Kidney (tissue), 13 donors: ENCODE measurements at regions not wholly inside any gene's neighbourhood (a gene's known extent, or its start where the extent isn't known, plus 50 kb on each side); places are given as distances from the start of the nearest gene placed in this dataset.

Experiments
- DNase-seq, 5 donors: peaks; one replicate each; pipeline ENCODE4 v3.0.0-alpha.2; 2013 to 2020
- FAIRE-seq: peaks from 2 replicates; lab custom pipeline; 2012; peaks lifted over from hg19 to GRCh38; lab: Jason Lieb, UNC
- H3K27ac ChIP-seq, 2 donors: one replicate each; pipeline ENCODE4 v1.7.0; 2013; ENCODE audit warnings: low read depth in 2 of 2, low read length in 2 of 2, inconsistent platforms in 1 of 2
- H3K27me3 ChIP-seq: one replicate; pipeline ENCODE4 v1.7.1; 2013; ENCODE audit warnings: low read length, inconsistent platforms; ENCODE audit not compliant: control insufficient read depth, insufficient read depth
- H3K36me3 ChIP-seq, 3 donors: one replicate each; pipeline versions ENCODE4 v1.7.0 to v1.7.1; 2013; ENCODE audit warnings: low read length in 3 of 3, control low read depth in 1 of 3, inconsistent platforms in 1 of 3; ENCODE audit not compliant: insufficient read depth in 3 of 3, control insufficient read depth in 2 of 3
- H3K4me1 ChIP-seq, 3 donors: one replicate each; pipeline versions ENCODE4 v1.7.0 to v1.7.1; 2013; ENCODE audit warnings: low read length in 3 of 3, inconsistent platforms in 1 of 3, low read depth in 1 of 3; ENCODE audit not compliant: control insufficient read depth in 2 of 3, insufficient read depth in 2 of 3
- H3K4me3 ChIP-seq, 3 donors: one replicate each; pipeline versions ENCODE4 v1.7.0 to v1.8.1; 2013; ENCODE audit warnings: low read length in 3 of 3, control low read depth in 1 of 3, inconsistent platforms in 1 of 3
- H3K9ac ChIP-seq, 3 donors: one replicate each; pipeline versions ENCODE4 v1.7.0 to v1.7.1; 2013; ENCODE audit warnings: low read length in 3 of 3, control low read depth in 1 of 3, inconsistent platforms in 1 of 3
- H3K9me3 ChIP-seq, 3 donors: one replicate each; pipeline versions ENCODE4 v1.7.0 to v1.7.1; 2013; ENCODE audit warnings: low read length in 3 of 3, control low read depth in 1 of 3, inconsistent platforms in 1 of 3; ENCODE audit not compliant: control insufficient read depth in 2 of 3, insufficient read depth in 1 of 3
- CTCF ChIP-seq: IDR thresholded peaks from 3 replicates; pipeline ENCODE4 v1.5.1; 2012; ENCODE audit warnings: mild to moderate bottlenecking, moderate library complexity, borderline replicate concordance; ENCODE audit not compliant: insufficient read depth; ENCODE audit errors: extremely low read depth
- intact Hi-C: fragments of 100-400 bp; cut with DNase I; formaldehyde crosslinking; loops from one replicate; pipeline ENCODE4 v1.11.1; 2022
- donor health status: control.
- donor health status: control.
- donor health status: control.
- donor health status: control.
- donor health status: control.
- donor health status: DM: yes; HTN: yes; CAD: no.
- donor health status: Normal renal cell carcinoma (clear cell type).

DNA sequence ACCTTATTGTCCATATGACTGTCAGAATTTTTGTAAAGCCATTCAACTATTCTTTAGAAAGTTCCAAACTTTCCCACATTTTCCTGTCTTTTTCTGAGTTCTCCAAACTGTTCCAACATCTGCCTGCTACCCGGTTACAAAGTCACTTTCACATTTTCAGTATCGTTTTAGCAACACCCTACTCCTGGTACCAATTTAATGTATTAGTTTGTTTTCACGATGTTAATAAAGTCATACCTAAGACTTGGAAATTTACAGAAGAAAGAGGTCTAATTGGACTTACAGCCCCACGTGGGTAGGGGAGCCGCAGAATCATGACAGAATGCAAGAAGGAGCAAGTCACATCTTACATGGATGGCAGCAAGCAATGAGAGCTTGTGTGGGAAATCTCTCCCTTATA is 867.8 kb downstream of the AMY1C start:
- DNase-seq (no peak), FAIRE-seq (no peak)
- TF ChIP-seq CTCF, result no peak
- H3K4me1 ChIP-seq, result no peaks in the 10 kb centered on the region
- no peaks in the 10 kb centered on the region for H3K27me3 ChIP-seq
- intact Hi-C loops, result no loop called here
- no peak overlapping the region for H3K4me3 ChIP-seq
- H3K27ac ChIP-seq, result no peak overlapping the region
- no peaks in the 10 kb centered on the region for H3K36me3 ChIP-seq
- no peak overlapping the region for H3K9ac ChIP-seq
- peaks cover 0 to 7% (median 0%) of the 10 kb centered on the region in 3 donors for H3K9me3 ChIP-seq

- intact Hi-C loops, result no loop called here
- no peaks in the 10 kb centered on the region for H3K27me3 ChIP-seq
- no peak for TF ChIP-seq CTCF
- H3K36me3 ChIP-seq, result no peaks in the 10 kb centered on the region
- H3K4me1 ChIP-seq, result no peaks in the 10 kb centered on the region
- peaks cover 0 to 7% (median 0%) of the 10 kb centered on the region in 3 donors for H3K9me3 ChIP-seq
- DNase-seq (no peak), FAIRE-seq (no peak)
- no peak overlapping the region for H3K9ac ChIP-seq
- no peak overlapping the region for H3K4me3 ChIP-seq
- H3K27ac ChIP-seq, result no peak overlapping the region
Measured at GRCh38 chr1:104621221-104621620, 871.5 kb downstream of the AMY1C start.

GRCh38 chr1:104624538-104624937 is 874.8 kb downstream of the AMY1C start:
- Histone ChIP-seq H3K36me3 (no peaks in the 10 kb centered on the region), H3K27me3 (no peaks in the 10 kb centered on the region), H3K4me3 (no peak overlapping the region), H3K27ac (no peak overlapping the region), H3K4me1 (no peaks in the 10 kb centered on the region), H3K9me3 (no peaks in the 10 kb centered on the region), H3K9ac (no peak overlapping the region)
- no peak for TF ChIP-seq CTCF
- DNase-seq (no peak), FAIRE-seq (no peak)
- intact Hi-C loops, result no loop called here

DNA sequence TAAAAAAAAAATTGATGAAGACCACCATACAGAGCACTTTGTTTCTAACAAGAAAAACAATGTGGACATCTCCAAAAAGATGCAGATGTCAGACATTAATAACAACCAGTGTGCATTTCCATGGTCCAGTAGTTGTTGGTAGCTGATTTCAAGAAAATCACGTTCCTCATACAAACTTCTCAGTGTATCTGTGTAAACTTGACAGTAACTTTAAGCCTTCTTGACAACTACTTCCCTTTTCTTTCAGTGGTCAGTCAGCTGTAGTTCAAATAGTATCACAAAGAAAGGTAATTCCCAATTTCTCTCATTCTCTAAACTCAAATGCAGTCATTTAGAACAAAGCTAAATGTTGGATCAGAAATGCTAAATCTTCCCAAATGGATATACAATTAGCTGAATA is 879.9 kb downstream of the AMY1C start:
- Histone ChIP-seq H3K36me3 (no peaks in the 10 kb centered on the region), H3K27ac (no peak overlapping the region), H3K9me3 (no peaks in the 10 kb centered on the region), H3K9ac (no peak overlapping the region), H3K4me3 (no peak overlapping the region), H3K27me3 (no peaks in the 10 kb centered on the region), H3K4me1 (no peaks in the 10 kb centered on the region)
- no peak for TF ChIP-seq CTCF
- no peak for DNase-seq
- FAIRE-seq, result no peak
- intact Hi-C loops, result no loop called here
